ENCODE measurements at regions not wholly inside any gene's neighbourhood (a gene's known extent, or its start where the extent isn't known, plus 50 kb on each side); places are given as distances from the start of the nearest gene placed in this dataset.

DNA sequence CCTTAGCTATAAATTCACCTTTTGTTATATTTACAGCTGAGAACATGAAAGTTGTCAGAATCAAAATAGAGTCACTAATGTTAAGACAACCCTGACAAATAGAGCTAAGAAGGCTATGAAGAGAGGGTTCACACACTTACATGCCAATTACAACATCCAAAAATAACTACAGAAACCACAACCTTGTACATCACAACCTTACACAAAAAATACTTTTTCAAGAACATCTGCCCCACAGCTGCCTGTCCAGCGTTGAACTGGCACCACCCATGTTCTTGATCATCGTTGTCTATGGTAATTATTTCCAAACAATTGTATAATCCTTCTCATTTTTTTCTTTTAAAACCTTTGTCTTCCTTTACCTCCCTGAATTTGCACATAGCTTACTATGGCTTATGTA lies 231.2 kb upstream of the FKBP1C start:
- TF ChIP-seq CTCF (IDR thresholded peaks at IDR 0.05) (no peak), POLR2AphosphoS5 (IDR thresholded peaks at IDR 0.05) (no peak), POLR2A (IDR thresholded peaks at IDR 0.05; ENCODE audit: low read depth) (no peak), EP300 (IDR thresholded peaks at IDR 0.05) (no peak)

All from esophagus muscularis mucosa (tissue), 4 donors.